ENCODE measurements at regions not wholly inside any gene's neighbourhood (a gene's known extent, or its start where the extent isn't known, plus 50 kb on each side); places are given as distances from the start of the nearest gene placed in this dataset.
A peak's percentile ranks its signal among the peaks of the same experiment; 100 is the strongest.

DNA sequence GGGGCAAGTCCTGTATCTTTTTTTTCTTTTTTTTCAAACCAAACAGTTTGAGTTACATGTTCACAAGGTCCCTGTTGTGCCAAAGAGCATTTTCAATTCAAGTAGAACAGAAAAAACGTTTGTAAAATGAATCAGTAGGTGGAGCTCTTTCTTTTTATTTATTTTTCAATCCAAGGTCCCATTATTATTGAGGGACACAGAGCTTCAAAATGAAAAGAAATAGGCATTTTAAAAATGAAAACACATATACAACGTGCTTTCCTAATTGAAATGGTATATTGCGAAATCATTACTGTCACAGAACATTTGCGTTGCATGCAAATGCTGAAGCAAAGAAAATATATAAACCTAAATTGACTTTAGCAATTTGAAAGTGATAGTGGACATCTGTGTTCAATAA lies 711.0 kb downstream of the MECOM start:
- ChIA-PET RAD21 (ENCODE audit: low non-redundant PET in 1 of 2, low total read pairs in 2 of 2, uncharacterized antibody in 2 of 2, unreplicated experiment in 2 of 2) (no interaction called here), POLR2A (no interaction called here), CTCF (interaction anchor here (0.6 to 1.6 kb wide), 8 partner anchors 8 to 792 kb away, joined by 3 to 8 read pairs (median 5); no protein-coding TSS in a partner anchor)
- DNase-seq (ENCODE audit: low read depth, low spot score) = peak; percentile 7
- Histone ChIP-seq H3K4me1 (ENCODE audit: control insufficient read depth in 1 of 2, insufficient read depth in 2 of 2, low read length in 2 of 2) (peaks cover 0 to 11% of the 10 kb centered on the region in 2 experiments; a peak in 1 of 4 replicates), H4K20me1 (ENCODE audit: insufficient read depth) (no peaks in the 10 kb centered on the region), H3K9me2 (ENCODE audit: insufficient read depth) (no peaks in the 10 kb centered on the region), H3K27ac (ENCODE audit: low read depth, low read length) (no peak overlapping the region), H3K79me2 (ENCODE audit: insufficient read depth, low read length) (no peaks in the 10 kb centered on the region), H3K36me3 (ENCODE audit: control insufficient read depth in 1 of 2, insufficient read depth in 2 of 2, low read length in 2 of 2) (no peaks in the 10 kb centered on the region), H3K4me3 (replicated peaks in 1 of 2; ENCODE audit: low read depth in 1 of 2, low read length in 2 of 2) (no peak overlapping the region), H3K9me3 (ENCODE audit: control insufficient read depth in 1 of 2, insufficient read depth in 1 of 2, low read depth in 1 of 2, low read length in 2 of 2) (no peaks in the 10 kb centered on the region), H3K9ac (ENCODE audit: low read length) (no peak overlapping the region), H2AFZ (ENCODE audit: low read depth, low read length, poor library complexity, severe bottlenecking) (no peak overlapping the region), H3K4me2 (ENCODE audit: low read length) (no peak overlapping the region), H3K27me3 (ENCODE audit: insufficient read depth, low read length) (no peaks in the 10 kb centered on the region)
- TF ChIP-seq, protein P1, sequence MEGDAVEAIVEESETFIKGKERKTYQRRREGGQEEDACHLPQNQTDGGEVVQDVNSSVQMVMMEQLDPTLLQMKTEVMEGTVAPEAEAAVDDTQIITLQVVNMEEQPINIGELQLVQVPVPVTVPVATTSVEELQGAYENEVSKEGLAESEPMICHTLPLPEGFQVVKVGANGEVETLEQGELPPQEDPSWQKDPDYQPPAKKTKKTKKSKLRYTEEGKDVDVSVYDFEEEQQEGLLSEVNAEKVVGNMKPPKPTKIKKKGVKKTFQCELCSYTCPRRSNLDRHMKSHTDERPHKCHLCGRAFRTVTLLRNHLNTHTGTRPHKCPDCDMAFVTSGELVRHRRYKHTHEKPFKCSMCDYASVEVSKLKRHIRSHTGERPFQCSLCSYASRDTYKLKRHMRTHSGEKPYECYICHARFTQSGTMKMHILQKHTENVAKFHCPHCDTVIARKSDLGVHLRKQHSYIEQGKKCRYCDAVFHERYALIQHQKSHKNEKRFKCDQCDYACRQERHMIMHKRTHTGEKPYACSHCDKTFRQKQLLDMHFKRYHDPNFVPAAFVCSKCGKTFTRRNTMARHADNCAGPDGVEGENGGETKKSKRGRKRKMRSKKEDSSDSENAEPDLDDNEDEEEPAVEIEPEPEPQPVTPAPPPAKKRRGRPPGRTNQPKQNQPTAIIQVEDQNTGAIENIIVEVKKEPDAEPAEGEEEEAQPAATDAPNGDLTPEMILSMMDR (IDR thresholded peaks at IDR 0.05 in 2 of 3, conservative IDR thresholded peaks at IDR 0.05 in 1 of 3; ENCODE audit: borderline replicate concordance in 1 of 3, insufficient read depth in 1 of 3, low read depth in 2 of 3, low read length in 2 of 3) = peak in 2 of 3 experiments; percentile 16 to 18; a peak in 1 of 6 replicates
- TF ChIP-seq ELF1 (IDR thresholded peaks at IDR 0.05; ENCODE audit: borderline replicate concordance, low read depth) = no peak
- TF ChIP-seq SP1 (IDR thresholded peaks at IDR 0.05; ENCODE audit: low read depth) = no peak
- TF ChIP-seq EZH2 (IDR thresholded peaks at IDR 0.05) = no peak
- TF ChIP-seq POLR2A (IDR thresholded peaks at IDR 0.05; ENCODE audit: borderline replicate concordance, extremely low read depth, insufficient read depth, insufficient read length) = no peak
- TF ChIP-seq RAD21 (IDR thresholded peaks at IDR 0.05; ENCODE audit: low read depth) = peak; percentile 35; the same call in 1 of the 2 replicates
- no peak for TF ChIP-seq TCF7L2 (IDR thresholded peaks at IDR 0.05; ENCODE audit: borderline replicate concordance, extremely low read depth, insufficient read depth, insufficient read length)
- TF ChIP-seq CBX3 (IDR thresholded peaks at IDR 0.05; ENCODE audit: low read depth) = no peak
- TF ChIP-seq, protein P2, sequence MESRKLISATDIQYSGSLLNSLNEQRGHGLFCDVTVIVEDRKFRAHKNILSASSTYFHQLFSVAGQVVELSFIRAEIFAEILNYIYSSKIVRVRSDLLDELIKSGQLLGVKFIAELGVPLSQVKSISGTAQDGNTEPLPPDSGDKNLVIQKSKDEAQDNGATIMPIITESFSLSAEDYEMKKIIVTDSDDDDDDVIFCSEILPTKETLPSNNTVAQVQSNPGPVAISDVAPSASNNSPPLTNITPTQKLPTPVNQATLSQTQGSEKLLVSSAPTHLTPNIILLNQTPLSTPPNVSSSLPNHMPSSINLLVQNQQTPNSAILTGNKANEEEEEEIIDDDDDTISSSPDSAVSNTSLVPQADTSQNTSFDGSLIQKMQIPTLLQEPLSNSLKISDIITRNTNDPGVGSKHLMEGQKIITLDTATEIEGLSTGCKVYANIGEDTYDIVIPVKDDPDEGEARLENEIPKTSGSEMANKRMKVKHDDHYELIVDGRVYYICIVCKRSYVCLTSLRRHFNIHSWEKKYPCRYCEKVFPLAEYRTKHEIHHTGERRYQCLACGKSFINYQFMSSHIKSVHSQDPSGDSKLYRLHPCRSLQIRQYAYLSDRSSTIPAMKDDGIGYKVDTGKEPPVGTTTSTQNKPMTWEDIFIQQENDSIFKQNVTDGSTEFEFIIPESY (IDR thresholded peaks at IDR 0.05; ENCODE audit: extremely low read depth, insufficient replicate concordance, low read length) = no peak
- no peak for TF ChIP-seq ZFX (IDR thresholded peaks at IDR 0.05)
- peak; percentile 43; the same call in 1 of the 2 replicates for ATAC-seq
- BruUV-seq (replicated peaks) = no TSS peak
- intact Hi-C loops (cut with micrococcal nuclease) = no loop called here
